ENCODE measurements at regions not wholly inside any gene's neighbourhood (a gene's known extent, or its start where the extent isn't known, plus 50 kb on each side); places are given as distances from the start of the nearest gene placed in this dataset.

DNA sequence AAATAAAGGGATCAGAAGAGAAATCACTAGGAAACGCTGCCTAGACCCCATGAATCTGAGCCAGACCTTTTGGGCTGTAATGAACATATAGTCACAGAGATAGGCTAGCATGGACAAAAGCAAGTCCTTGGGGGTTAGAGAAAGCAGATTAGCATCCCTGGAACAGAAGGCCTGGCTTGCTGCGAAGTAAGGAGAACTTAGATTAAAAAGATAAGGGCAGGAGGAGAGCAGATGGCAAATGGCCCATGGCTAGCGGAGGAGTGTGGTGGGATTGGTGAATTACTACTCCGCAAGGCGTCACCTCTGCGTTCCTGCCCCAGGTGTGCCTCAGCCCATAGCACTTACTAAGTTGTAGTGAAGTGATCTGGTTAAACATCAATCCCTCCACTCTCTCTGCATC, 92.3 kb upstream of the ZNF438 start:
- TF ChIP-seq, protein P1, sequence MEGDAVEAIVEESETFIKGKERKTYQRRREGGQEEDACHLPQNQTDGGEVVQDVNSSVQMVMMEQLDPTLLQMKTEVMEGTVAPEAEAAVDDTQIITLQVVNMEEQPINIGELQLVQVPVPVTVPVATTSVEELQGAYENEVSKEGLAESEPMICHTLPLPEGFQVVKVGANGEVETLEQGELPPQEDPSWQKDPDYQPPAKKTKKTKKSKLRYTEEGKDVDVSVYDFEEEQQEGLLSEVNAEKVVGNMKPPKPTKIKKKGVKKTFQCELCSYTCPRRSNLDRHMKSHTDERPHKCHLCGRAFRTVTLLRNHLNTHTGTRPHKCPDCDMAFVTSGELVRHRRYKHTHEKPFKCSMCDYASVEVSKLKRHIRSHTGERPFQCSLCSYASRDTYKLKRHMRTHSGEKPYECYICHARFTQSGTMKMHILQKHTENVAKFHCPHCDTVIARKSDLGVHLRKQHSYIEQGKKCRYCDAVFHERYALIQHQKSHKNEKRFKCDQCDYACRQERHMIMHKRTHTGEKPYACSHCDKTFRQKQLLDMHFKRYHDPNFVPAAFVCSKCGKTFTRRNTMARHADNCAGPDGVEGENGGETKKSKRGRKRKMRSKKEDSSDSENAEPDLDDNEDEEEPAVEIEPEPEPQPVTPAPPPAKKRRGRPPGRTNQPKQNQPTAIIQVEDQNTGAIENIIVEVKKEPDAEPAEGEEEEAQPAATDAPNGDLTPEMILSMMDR (IDR thresholded peaks at IDR 0.05; ENCODE audit: insufficient read depth, missing control alignments) = no peak
- DNase-seq (ENCODE audit: insufficient read length, low spot score) (no peak), FAIRE-seq (no peak)

DNA sequence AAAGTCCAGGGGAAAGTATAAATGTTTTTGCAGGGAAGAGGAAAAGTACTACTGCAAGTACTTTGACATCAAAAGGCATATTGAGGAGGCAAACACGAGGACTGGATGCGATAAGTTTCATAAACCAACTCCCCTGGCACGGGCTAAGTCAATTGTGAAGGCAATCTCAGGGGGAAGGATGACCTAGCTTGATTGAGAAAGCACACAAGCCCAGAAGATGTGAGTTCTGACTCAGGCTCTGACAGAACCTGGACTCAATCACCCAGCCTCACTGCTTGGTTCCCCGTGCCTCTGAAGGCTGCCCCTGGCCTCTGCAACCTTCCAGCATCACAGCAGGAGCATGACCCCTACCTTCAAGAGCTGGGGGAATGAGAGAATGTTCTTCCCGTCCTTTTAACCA, 93.2 kb upstream of the ZNF438 start:
- no peak for DNase-seq (ENCODE audit: insufficient read length, low spot score)
- no peak for FAIRE-seq
- TF ChIP-seq, protein P1 (IDR thresholded peaks at IDR 0.05; ENCODE audit: insufficient read depth, missing control alignments) = no peak

DNA sequence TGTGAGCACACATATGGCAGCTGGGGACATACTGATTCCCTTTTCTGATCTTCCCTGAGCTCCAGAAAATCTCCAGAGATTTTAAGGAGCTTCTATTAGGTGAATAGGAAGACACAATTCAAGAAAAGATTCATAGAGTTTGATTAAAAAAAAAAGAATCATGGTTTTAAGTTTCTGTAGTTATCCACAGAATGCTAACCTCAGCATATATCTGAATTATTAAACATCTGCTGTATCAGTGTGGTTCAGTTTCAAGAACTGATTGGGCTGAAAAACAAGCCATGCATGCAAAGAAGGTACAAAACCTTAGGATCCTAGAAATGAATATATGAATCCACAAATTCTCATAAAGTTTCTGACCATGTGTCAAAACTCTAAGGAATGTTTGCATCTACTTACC, 94.1 kb upstream of the ZNF438 start:
- FAIRE-seq = peak; percentile 6

DNA sequence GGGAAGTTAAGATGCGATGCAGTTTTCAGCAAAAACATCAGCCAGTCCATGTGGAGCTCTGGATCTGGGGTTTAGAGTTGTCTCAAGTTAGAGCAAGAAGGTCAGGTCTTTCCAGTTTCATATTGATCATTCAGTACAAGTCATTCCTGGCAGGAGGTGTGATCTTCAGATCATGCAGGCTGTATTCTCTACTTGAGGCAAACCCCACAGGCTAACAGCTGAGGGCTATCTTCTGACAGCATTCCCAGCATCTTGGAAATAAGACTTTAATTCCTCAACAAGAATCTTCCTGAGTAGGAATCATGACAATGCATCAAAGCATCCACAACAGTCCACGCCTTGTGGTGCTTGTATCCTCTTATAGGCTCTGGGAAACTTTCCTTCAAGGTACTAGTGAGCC, 94.9 kb upstream of the ZNF438 start:
- no peak for DNase-seq (ENCODE audit: insufficient read length, low spot score)
- FAIRE-seq = no peak
- TF ChIP-seq, protein P1 (IDR thresholded peaks at IDR 0.05; ENCODE audit: insufficient read depth, missing control alignments) = no peak

More for the DNA sequence above, 94.1 kb upstream of the ZNF438 start:
- TF ChIP-seq, protein P1 (IDR thresholded peaks at IDR 0.05; ENCODE audit: insufficient read depth, missing control alignments) = no peak
- no peak for DNase-seq (ENCODE audit: insufficient read length, low spot score)

DNA sequence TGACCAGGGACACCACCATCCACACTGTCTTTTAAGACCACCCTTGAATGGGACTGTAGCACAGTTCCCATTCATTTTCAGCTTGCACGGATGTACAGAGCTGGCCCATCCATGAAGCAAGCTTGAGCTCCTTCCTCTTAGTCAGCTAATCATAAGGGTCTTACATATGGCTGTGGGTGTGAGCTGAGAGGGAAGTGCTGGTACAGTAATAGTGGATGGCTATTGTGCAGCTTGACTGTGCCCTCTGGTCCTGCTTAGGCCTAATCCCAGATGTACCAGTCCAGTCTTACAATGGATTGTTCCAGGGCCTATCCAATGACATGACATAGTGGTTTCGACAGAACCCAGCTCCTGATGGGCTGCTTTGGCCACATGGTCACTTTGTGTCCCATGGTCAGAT, 96.9 kb upstream of the ZNF438 start:
- DNase-seq (ENCODE audit: insufficient read length, low spot score) (no peak), FAIRE-seq (no peak)
- TF ChIP-seq, protein P1 (IDR thresholded peaks at IDR 0.05; ENCODE audit: insufficient read depth, missing control alignments) = no peak

DNA sequence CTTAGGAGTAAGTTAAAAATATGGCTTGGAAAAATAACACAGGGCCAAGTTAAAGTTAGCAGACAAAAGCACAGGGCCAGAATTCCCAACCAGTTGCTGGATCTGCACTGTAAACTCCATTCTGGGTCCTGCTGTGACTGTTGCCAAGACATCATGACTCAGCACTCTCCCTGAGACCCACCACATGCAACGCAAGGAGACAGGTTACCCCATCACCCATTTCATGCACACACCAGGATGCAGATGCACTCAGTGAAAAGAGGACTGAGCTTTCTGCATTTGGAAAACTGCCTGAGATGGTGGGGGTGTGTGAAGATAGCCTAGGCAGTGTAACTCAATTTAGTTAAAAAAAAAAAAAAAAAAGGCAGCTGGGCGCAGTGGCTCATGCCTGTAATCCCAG, 97.6 kb upstream of the ZNF438 start:
- TF ChIP-seq, protein P1 (IDR thresholded peaks at IDR 0.05; ENCODE audit: insufficient read depth, missing control alignments) = no peak
- no peak for DNase-seq (ENCODE audit: insufficient read length, low spot score)
- no peak for FAIRE-seq

DNA sequence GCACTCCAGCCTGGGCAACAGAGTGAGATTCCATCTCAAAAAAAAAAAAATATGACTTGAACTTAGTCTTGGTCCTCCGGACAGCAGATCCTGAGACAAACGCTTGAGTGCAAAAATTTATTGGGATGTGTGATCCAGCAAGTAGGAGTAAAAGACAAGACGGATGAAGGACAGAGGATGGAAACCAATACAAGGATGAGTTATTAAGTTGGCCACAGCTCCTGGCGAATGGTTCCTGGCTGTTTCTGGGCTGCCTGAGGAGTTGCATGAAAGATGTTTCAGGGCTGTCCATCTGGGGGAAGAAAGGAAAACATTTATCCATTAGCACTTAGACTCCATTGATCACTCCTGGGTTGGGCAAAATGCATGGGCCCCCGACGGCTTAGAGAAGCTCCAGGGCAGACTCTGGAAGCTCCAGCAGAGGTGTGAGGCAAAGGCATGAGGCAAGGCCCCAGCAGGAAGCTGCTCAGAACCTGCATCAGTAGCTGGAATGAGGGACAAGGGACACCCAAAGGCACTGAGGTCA, 98.3 kb upstream of the ZNF438 start:
- FAIRE-seq (no peak), DNase-seq (ENCODE audit: insufficient read length, low spot score) (no peak)
- TF ChIP-seq, protein P1 (IDR thresholded peaks at IDR 0.05; ENCODE audit: insufficient read depth, missing control alignments) = no peak
